NB4 (cell line): ENCODE measurements at regions not wholly inside any gene's neighbourhood (a gene's known extent, or its start where the extent isn't known, plus 50 kb on each side); places are given as distances from the start of the nearest gene placed in this dataset.

Experiments used
- MYC ChIP-seq: IDR thresholded peaks from 2 replicates; pipeline ENCODE4 v1.6.1; 2011; ENCODE audit warnings: low read depth, low read length
- POLR2A ChIP-seq: IDR thresholded peaks from 2 replicates; pipeline ENCODE4 v1.6.1; 2011; ENCODE audit warnings: mild to moderate bottlenecking; ENCODE audit not compliant: insufficient read length; ENCODE audit errors: extremely low read depth
- TF ChIP-seq, protein P1 (sequence below): IDR thresholded peaks from one replicate; pipeline ENCODE4 v1.5.1; 2012; ENCODE audit warnings: low read depth, low read length

DNA sequence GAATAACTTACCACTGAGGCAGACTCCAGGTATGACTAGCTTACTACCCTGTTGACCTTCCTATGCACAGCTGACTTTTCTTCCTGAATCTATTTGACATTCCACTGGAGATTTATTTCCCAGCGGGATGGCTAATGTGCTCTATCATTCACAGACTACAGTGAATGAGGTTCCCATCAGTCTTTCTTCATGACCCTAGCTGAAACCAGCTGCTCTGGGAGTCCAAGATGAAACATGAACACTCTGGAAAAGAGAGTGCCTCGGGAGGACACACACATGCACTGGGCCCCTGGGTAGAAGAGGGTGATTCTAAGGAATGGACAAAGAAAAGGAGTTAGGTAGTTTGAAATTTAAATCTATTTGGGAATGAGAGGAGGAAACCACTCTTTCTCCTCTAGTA is 82.6 kb upstream of the DST start:
- TF ChIP-seq, protein P1, sequence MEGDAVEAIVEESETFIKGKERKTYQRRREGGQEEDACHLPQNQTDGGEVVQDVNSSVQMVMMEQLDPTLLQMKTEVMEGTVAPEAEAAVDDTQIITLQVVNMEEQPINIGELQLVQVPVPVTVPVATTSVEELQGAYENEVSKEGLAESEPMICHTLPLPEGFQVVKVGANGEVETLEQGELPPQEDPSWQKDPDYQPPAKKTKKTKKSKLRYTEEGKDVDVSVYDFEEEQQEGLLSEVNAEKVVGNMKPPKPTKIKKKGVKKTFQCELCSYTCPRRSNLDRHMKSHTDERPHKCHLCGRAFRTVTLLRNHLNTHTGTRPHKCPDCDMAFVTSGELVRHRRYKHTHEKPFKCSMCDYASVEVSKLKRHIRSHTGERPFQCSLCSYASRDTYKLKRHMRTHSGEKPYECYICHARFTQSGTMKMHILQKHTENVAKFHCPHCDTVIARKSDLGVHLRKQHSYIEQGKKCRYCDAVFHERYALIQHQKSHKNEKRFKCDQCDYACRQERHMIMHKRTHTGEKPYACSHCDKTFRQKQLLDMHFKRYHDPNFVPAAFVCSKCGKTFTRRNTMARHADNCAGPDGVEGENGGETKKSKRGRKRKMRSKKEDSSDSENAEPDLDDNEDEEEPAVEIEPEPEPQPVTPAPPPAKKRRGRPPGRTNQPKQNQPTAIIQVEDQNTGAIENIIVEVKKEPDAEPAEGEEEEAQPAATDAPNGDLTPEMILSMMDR = no peak
- TF ChIP-seq MYC = no peak
- no peak for TF ChIP-seq POLR2A
